Activated CD4-positive, alpha-beta memory T cell treated with anti-CD3 and anti-CD28 coated beads for 36 hours (primary cell): ENCODE measurements at regions not wholly inside any gene's neighbourhood (a gene's known extent, or its start where the extent isn't known, plus 50 kb on each side); places are given as distances from the start of the nearest gene placed in this dataset.

Experiments
- CTCF ChIA-PET: fragments of 350-600 bp; sonication (Branson Sonifier 250); formaldehyde crosslinking; loops from one replicate; lab custom pipeline; 2021; ENCODE audit warnings: antibody characterized with exemption, inconsistent platforms; lab: Charles Lee
- POLR2A ChIA-PET: fragments of 350-600 bp; sonication (Branson Sonifier 250); formaldehyde crosslinking; loops from one replicate; lab custom pipeline; 2021; ENCODE audit warnings: antibody characterized with exemption; lab: Charles Lee
- DNase-seq: peaks from one replicate; pipeline ENCODE4 v3.0.0-alpha.2; 2020
- H3K27ac Mint-ChIP-seq: one replicate; pipeline ENCODE4 v1.8.0; 2021; ENCODE audit warnings: mixed read lengths
- H3K27me3 Mint-ChIP-seq: one replicate; pipeline ENCODE4 v1.8.0; 2021; ENCODE audit warnings: mixed read lengths
- H3K36me3 Mint-ChIP-seq: one replicate; pipeline ENCODE4 v1.8.0; 2021; ENCODE audit warnings: mixed read lengths
- H3K4me1 Mint-ChIP-seq: one replicate; pipeline ENCODE4 v1.8.0; 2021; ENCODE audit warnings: low read depth, mixed read lengths
- H3K4me3 Mint-ChIP-seq: one replicate; pipeline ENCODE4 v1.8.0; 2021; ENCODE audit warnings: mild to moderate bottlenecking, mixed read lengths
- H3K9me3 Mint-ChIP-seq: one replicate; pipeline ENCODE4 v1.8.0; 2021; ENCODE audit warnings: mixed read lengths
- intact Hi-C: fragments of 100-400 bp; cut with micrococcal nuclease; formaldehyde crosslinking; loops from one replicate; pipeline ENCODE4 v1.15.1; 2023

DNA sequence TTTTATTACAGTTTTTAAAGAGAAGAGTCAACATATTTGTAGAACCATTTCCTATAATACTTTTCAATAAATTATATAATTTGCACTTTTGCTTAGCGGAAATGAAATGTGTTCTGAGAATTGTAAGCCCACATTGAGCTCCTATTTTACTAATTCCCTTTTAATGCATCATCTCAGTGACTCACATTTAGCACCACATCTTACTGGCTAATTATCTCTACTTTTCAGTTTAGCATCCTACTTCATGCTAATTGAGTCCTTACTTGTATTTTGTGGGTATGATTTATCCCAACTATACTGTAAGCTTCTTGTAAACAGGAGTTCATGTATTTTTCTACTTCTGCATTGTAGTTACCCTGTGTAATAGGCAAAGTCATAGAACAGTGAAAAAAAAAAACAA, 67.5 kb downstream of the TMX1 start:
- CTCF ChIA-PET = interaction anchor here (1.7 kb wide), 1 partner anchor 24 kb away, joined by 7 read pairs; no protein-coding TSS in a partner anchor
- DNase-seq = no peak
- no peak overlapping the region for H3K4me3 Mint-ChIP-seq
- peaks cover 3% of the 10 kb centered on the region for H3K27me3 Mint-ChIP-seq
- no peak overlapping the region for H3K27ac Mint-ChIP-seq
- POLR2A ChIA-PET = no interaction called here
- intact Hi-C loops = no loop called here
- no peaks in the 10 kb centered on the region for H3K36me3 Mint-ChIP-seq
- peaks cover 12% of the 10 kb centered on the region for H3K4me1 Mint-ChIP-seq
- H3K9me3 Mint-ChIP-seq = no peaks in the 10 kb centered on the region

- ChIA-PET POLR2A (no interaction called here), CTCF (interaction anchor here (1.7 kb wide), 1 partner anchor 25 kb away, joined by 7 read pairs; no protein-coding TSS in a partner anchor)
- H3K9me3 Mint-ChIP-seq = no peaks in the 10 kb centered on the region
- H3K27me3 Mint-ChIP-seq = peaks cover 3% of the 10 kb centered on the region
- peaks cover 12% of the 10 kb centered on the region for H3K4me1 Mint-ChIP-seq
- no peak for DNase-seq
- H3K36me3 Mint-ChIP-seq = no peaks in the 10 kb centered on the region
- intact Hi-C loops = no loop called here
- no peak overlapping the region for H3K27ac Mint-ChIP-seq
- no peak overlapping the region for H3K4me3 Mint-ChIP-seq
These were observed 68.8 kb downstream of the TMX1 start for GRCh38 chr14:51308866-51309265.

- DNase-seq = no peak
- POLR2A ChIA-PET = no interaction called here
- Mint-ChIP-seq H3K27ac (no peak overlapping the region), H3K4me3 (no peak overlapping the region), H3K9me3 (no peaks in the 10 kb centered on the region), H3K27me3 (peaks cover 3% of the 10 kb centered on the region), H3K4me1 (peaks cover 4% of the 10 kb centered on the region), H3K36me3 (no peaks in the 10 kb centered on the region)
- CTCF ChIA-PET = no interaction called here
- intact Hi-C loops = no loop called here
These were observed 70.5 kb downstream of the TMX1 start for GRCh38 chr14:51310505-51310944.

- H3K27ac Mint-ChIP-seq = no peak overlapping the region
These were observed 74.4 kb downstream of the TMX1 start for GRCh38 chr14:51314321-51315015.

DNA sequence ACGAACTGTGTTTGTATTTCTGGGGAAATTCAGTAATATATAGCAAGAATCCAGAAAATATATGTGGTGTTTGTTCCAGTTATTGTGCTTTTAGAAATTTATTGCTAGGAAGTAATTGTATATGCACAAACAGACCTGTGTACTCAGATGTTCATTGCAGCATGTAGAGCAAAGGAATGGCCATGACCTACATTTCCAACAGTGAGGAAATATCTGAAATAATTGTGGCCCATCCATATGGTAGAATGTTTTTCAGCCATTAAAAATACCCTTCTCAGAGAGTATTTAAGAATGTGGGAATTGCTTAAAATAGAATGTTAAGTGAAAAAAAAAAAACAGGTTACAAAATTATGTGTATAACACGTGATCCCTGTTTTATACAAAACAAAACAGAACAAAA, 77.3 kb downstream of the TMX1 start:
- Mint-ChIP-seq H3K4me1 (no peaks in the 10 kb centered on the region), H3K27me3 (no peaks in the 10 kb centered on the region), H3K4me3 (no peak overlapping the region), H3K27ac (no peak overlapping the region), H3K36me3 (no peaks in the 10 kb centered on the region), H3K9me3 (no peaks in the 10 kb centered on the region)
- ChIA-PET CTCF (interaction anchor here (0.7 kb wide), 1 partner anchor 17 kb away, joined by 6 read pairs; no protein-coding TSS in a partner anchor), POLR2A (no interaction called here)
- intact Hi-C loops = no loop called here
- no peak for DNase-seq

More at GRCh38 chr14:51314321-51315015, 74.4 kb downstream of the TMX1 start:
- intact Hi-C loops = no loop called here
- Mint-ChIP-seq H3K9me3 (no peaks in the 10 kb centered on the region), H3K4me3 (no peak overlapping the region), H3K27me3 (no peaks in the 10 kb centered on the region), H3K36me3 (no peaks in the 10 kb centered on the region), H3K4me1 (no peaks in the 10 kb centered on the region)
- POLR2A ChIA-PET = no interaction called here
- CTCF ChIA-PET = no interaction called here
- DNase-seq = no peak

GRCh38 chr14:51318813-51319597, 79.0 kb downstream of the TMX1 start:
- POLR2A ChIA-PET = interaction anchor here (0.6 kb wide), 1 partner anchor 1318 kb away, joined by 4 read pairs; no protein-coding TSS in a partner anchor
- intact Hi-C loops = no loop called here
- CTCF ChIA-PET = no interaction called here

GRCh38 chr14:51321036-51321435, 81.0 kb downstream of the TMX1 start:
- H3K4me1 Mint-ChIP-seq = peaks cover 2% of the 10 kb centered on the region

More at GRCh38 chr14:51318813-51319597, 79.0 kb downstream of the TMX1 start:
- no peak overlapping the region for H3K4me3 Mint-ChIP-seq
- no peak overlapping the region for H3K27ac Mint-ChIP-seq
- no peak for DNase-seq
- no peaks in the 10 kb centered on the region for H3K9me3 Mint-ChIP-seq
- no peaks in the 10 kb centered on the region for H3K36me3 Mint-ChIP-seq
- H3K27me3 Mint-ChIP-seq = peaks cover 1% of the 10 kb centered on the region
- H3K4me1 Mint-ChIP-seq = peaks cover 2% of the 10 kb centered on the region

DNA sequence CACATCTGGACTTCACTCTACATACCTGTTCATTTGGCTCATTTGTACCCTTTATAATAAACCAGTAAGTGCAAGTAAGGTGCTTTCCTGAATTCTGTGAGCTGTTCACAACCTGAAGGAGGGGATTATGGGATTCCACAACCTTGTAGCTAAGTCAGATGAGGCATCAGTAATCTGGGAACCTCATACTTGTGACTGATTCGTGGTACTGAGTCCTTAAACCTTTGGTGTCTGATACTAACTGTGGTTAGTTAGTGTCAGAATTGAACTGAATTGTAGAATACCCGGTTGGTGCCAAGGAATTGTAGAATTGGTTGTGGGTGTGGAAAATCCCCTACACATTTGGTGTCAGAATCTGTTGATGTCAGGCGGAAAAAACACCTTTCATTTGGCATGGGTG, 83.4 kb downstream of the TMX1 start:
- intact Hi-C loops = no loop called here
- DNase-seq = no peak
- Mint-ChIP-seq H3K27ac (no peak overlapping the region), H3K36me3 (no peaks in the 10 kb centered on the region), H3K4me1 (peaks cover 9% of the 10 kb centered on the region), H3K4me3 (no peak overlapping the region), H3K9me3 (no peaks in the 10 kb centered on the region), H3K27me3 (peaks cover 24% of the 10 kb centered on the region)
- ChIA-PET CTCF (no interaction called here), POLR2A (no interaction called here)

More at GRCh38 chr14:51321036-51321435, 81.0 kb downstream of the TMX1 start:
- Mint-ChIP-seq H3K27ac (no peak overlapping the region), H3K27me3 (peaks cover 11% of the 10 kb centered on the region), H3K9me3 (no peaks in the 10 kb centered on the region), H3K36me3 (no peaks in the 10 kb centered on the region), H3K4me3 (no peak overlapping the region)
- ChIA-PET CTCF (no interaction called here), POLR2A (no interaction called here)
- no peak for DNase-seq
- intact Hi-C loops = no loop called here

DNA sequence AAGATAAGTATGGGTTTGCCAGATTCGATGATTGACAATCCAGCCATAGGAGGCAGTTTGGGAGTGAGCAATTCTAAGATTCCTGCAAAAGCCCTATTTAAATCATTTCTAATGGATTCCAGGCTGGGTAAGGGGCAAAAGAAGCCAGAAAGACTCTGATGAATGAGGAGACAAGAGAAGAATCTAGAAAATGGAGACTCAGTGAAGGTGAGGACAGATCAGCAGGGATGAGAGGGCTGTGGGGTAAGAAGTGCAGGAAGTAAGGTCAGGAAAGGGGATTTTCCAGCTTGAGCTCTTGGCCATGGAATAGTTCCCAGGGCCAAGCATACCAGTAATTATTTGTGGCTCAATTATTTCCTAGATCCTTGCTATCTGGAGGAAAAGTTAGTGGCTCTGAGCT, 87.3 kb downstream of the TMX1 start:
- Mint-ChIP-seq H3K4me1 (peaks cover 11% of the 10 kb centered on the region), H3K9me3 (no peaks in the 10 kb centered on the region), H3K27me3 (peaks cover 37% of the 10 kb centered on the region), H3K27ac (no peak overlapping the region), H3K36me3 (no peaks in the 10 kb centered on the region), H3K4me3 (no peak overlapping the region)
- ChIA-PET POLR2A (no interaction called here), CTCF (interaction anchor here (0.8 kb wide), 1 partner anchor 44 kb away, joined by 3 read pairs; no protein-coding TSS in a partner anchor)
- DNase-seq = no peak
- intact Hi-C loops = no loop called here

DNA sequence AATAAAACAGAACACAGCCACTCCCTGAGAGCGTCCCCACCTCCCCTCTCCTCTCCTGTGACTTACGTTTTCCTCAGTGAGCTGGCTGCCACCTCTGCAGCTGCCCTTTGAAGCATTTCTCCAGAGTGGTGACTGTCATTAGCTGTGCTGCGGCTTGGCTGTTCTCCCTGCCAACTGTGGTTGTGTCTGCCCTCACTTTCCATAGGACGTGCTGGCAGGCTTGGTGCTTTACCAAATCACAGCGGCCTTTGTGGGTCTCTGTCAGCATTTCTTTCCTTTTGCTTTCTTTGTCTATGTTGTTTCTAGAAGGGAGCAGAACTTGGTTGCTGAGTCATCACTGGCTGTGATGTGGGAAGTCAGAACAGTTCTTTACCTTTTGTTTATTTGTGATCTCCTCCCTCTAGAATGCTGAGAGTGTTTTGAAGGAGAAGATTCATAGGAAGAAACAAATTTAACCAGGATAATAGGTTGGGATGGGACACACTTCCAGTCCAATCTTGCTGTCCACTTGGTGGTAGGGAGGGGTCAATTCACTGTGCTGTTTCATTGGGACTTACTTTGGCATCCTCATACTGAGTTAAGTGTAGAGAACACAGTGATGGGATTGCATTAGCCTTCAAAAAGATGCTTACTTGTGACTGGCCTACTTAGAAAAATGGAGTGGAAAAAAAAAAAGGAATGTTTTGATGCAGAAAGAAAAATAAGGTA, 88.2 kb downstream of the TMX1 start:
- Mint-ChIP-seq H3K27me3 (peaks cover 41% of the 10 kb centered on the region), H3K9me3 (no peaks in the 10 kb centered on the region), H3K36me3 (no peaks in the 10 kb centered on the region), H3K4me1 (peaks cover 11% of the 10 kb centered on the region), H3K27ac (no peak overlapping the region), H3K4me3 (no peak overlapping the region)
- CTCF ChIA-PET = no interaction called here
- intact Hi-C loops = loop anchor here (2.0 kb wide), 1 partner anchor 23 kb away; no protein-coding TSS in a partner anchor
- peak; percentile 70 for DNase-seq
- POLR2A ChIA-PET = no interaction called here

DNA sequence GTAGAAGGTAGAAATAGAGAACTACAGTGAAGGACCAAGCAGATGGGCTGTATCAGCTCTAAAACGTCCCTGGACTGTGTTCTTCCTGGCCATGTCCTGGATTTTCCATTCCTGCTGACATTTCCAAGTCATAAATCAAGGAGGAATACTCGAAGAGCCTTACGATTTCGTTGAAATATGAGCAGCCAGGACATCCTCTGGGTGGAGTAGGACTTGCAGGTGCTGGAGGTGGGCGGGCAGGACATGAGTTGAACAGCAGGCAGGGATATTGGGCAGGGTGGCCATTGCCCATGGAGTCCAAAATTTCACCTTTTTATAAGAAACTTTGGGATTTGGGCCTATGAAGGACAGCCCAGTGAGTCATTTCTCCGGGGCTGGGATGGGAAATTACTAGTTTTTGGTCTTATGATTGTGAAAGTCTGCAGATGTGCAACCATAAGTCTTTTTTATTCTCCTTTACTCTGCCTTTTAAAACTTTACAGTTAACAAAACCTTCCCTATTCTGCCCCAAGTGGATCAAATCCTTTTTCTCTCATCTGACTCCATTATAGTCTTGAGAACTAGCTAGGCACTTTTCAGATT, 88.8 kb downstream of the TMX1 start:
- no peaks in the 10 kb centered on the region for H3K36me3 Mint-ChIP-seq
- H3K4me3 Mint-ChIP-seq = no peak overlapping the region
- POLR2A ChIA-PET = no interaction called here
- CTCF ChIA-PET = no interaction called here
- intact Hi-C loops = loop anchor here (2.0 kb wide), 1 partner anchor 24 kb away; no protein-coding TSS in a partner anchor
- H3K4me1 Mint-ChIP-seq = peaks cover 11% of the 10 kb centered on the region
- DNase-seq = no peak
- H3K27me3 Mint-ChIP-seq = peaks cover 43% of the 10 kb centered on the region
- H3K27ac Mint-ChIP-seq = no peak overlapping the region
- no peaks in the 10 kb centered on the region for H3K9me3 Mint-ChIP-seq
